GM21360 (cell line): ENCODE measurements at regions not wholly inside any gene's neighbourhood (a gene's known extent, or its start where the extent isn't known, plus 50 kb on each side); places are given as distances from the start of the nearest gene placed in this dataset.
"Not testable (repeated sequence)": the region's sequence is repeated elsewhere in the genome, so short reads cannot be mapped to it uniquely, and the experiment has no call there.

Source experiments
- ATAC-seq: cut with Tn5 transposase; IDR thresholded peaks from one replicate; pipeline ENCODE4 v1.9.1; 2021; ENCODE audit warnings: mild to moderate bottlenecking, moderate library complexity; ENCODE audit not compliant: unreplicated experiment

- ATAC-seq, result no peak
These were observed 242.7 kb downstream of the ASXL3 start for GRCh38 chr18:33820517-33821371.

- not testable (repeated sequence) for ATAC-seq
These were observed 241.8 kb downstream of the ASXL3 start for GRCh38 chr18:33819692-33820343.

- no peak for ATAC-seq
These were observed 240.1 kb downstream of the ASXL3 start for GRCh38 chr18:33818145-33818544.

- ATAC-seq, result no peak
These were observed 239.1 kb downstream of the ASXL3 start for GRCh38 chr18:33817096-33817495.

GRCh38 chr18:33814546-33814945 lies 236.5 kb downstream of the ASXL3 start:
- no peak for ATAC-seq

GRCh38 chr18:33812186-33812585 lies 234.2 kb downstream of the ASXL3 start:
- ATAC-seq, result no peak

GRCh38 chr18:33805592-33805991 lies 227.6 kb downstream of the ASXL3 start:
- no peak for ATAC-seq

- ATAC-seq, result no peak
These were observed 226.2 kb downstream of the ASXL3 start for GRCh38 chr18:33804258-33804657.

- ATAC-seq, result no peak
These were observed 225.6 kb downstream of the ASXL3 start for GRCh38 chr18:33803636-33804035.

- no peak for ATAC-seq
These were observed 224.9 kb downstream of the ASXL3 start for GRCh38 chr18:33802955-33803354.
